Thoracic aorta (tissue), 2 donors: ENCODE measurements at regions not wholly inside any gene's neighbourhood (a gene's known extent, or its start where the extent isn't known, plus 50 kb on each side); places are given as distances from the start of the nearest gene placed in this dataset.
"Not testable (repeated sequence)": the region's sequence is repeated elsewhere in the genome, so short reads cannot be mapped to it uniquely, and the experiment has no call there.

Experiments used
- ATAC-seq: fragments of 150-250 bp; one replicate; pipeline ENCODE4 v1.8.0; 2017; ENCODE audit warnings: low read depth; ENCODE audit not compliant: insufficient number of reproducible peaks, low FRiP score
- DNase-seq: peaks from one replicate; pipeline ENCODE4 v3.0.0-alpha.2; 2020; ENCODE audit warnings: low spot score
- H3K27ac ChIP-seq, 2 donors: fragments of 200-600 bp; sonication (generic); 1 replicate in 1 of 2; 2 replicates in 1 of 2; pipeline ENCODE4 v1.5.1; 2016; ENCODE audit warnings: mild to moderate bottlenecking in 2 of 2, moderate library complexity in 2 of 2
- H3K27me3 ChIP-seq: fragments of 200-600 bp; sonication (generic); replicated peaks from 2 replicates; pipeline ENCODE4 v1.6.0; 2016; ENCODE audit warnings: mild to moderate bottlenecking; ENCODE audit not compliant: insufficient read depth
- H3K36me3 ChIP-seq: fragments of 200-600 bp; sonication (generic); one replicate; pipeline ENCODE4 v1.5.1; 2016
- H3K4me1 ChIP-seq, 2 donors: fragments of 200-600 bp; sonication (generic); 1 replicate in 1 of 2; 2 replicates in 1 of 2; pipeline versions ENCODE4 v1.5.1 to v1.6.0; 2016; ENCODE audit warnings: low read depth in 2 of 2, mild to moderate bottlenecking in 1 of 2; ENCODE audit not compliant: control insufficient read depth in 1 of 2
- H3K4me3 ChIP-seq: fragments of 200-600 bp; sonication (generic); 2 replicates; pipeline ENCODE4 v1.5.1; 2016; ENCODE audit warnings: mild to moderate bottlenecking
- H3K9me3 ChIP-seq: fragments of 200-600 bp; sonication (generic); 2 replicates; pipeline ENCODE4 v1.5.1; 2016
- TF ChIP-seq, protein P1 (sequence below): fragments of 200-600 bp; sonication (generic); IDR thresholded peaks from one replicate; pipeline ENCODE4 v1.5.1; 2019; ENCODE audit warnings: antibody characterized with exemption

DNA sequence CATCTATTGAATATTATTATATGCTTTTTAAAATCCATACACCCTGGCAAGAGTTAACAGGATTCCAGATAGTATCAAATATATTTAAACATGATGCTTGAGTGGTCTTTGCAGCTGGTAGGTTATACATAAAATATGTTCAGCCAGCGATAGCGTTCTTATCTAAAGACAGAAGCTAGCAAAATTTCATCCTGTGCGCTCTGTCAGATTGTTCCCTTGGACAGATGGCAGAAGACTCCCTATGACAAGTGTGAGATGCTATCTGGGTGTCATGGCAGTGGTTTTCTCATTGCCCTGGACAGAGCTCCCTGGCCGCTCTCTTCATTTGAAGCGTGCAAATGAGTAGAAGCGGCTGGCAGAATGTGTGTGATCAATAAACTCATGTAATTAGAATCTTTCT lies 175.2 kb upstream of the SOX14 start:
- no peaks in the 10 kb centered on the region for H3K36me3 ChIP-seq
- H3K9me3 ChIP-seq: no peaks in the 10 kb centered on the region
- no peaks in the 10 kb centered on the region for H3K4me1 ChIP-seq
- H3K4me3 ChIP-seq: no peak overlapping the region
- H3K27me3 ChIP-seq: no peaks in the 10 kb centered on the region
- no peak overlapping the region for H3K27ac ChIP-seq
- TF ChIP-seq, protein P1, sequence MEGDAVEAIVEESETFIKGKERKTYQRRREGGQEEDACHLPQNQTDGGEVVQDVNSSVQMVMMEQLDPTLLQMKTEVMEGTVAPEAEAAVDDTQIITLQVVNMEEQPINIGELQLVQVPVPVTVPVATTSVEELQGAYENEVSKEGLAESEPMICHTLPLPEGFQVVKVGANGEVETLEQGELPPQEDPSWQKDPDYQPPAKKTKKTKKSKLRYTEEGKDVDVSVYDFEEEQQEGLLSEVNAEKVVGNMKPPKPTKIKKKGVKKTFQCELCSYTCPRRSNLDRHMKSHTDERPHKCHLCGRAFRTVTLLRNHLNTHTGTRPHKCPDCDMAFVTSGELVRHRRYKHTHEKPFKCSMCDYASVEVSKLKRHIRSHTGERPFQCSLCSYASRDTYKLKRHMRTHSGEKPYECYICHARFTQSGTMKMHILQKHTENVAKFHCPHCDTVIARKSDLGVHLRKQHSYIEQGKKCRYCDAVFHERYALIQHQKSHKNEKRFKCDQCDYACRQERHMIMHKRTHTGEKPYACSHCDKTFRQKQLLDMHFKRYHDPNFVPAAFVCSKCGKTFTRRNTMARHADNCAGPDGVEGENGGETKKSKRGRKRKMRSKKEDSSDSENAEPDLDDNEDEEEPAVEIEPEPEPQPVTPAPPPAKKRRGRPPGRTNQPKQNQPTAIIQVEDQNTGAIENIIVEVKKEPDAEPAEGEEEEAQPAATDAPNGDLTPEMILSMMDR: no peak
- no peak for ATAC-seq
- no peak for DNase-seq

DNA sequence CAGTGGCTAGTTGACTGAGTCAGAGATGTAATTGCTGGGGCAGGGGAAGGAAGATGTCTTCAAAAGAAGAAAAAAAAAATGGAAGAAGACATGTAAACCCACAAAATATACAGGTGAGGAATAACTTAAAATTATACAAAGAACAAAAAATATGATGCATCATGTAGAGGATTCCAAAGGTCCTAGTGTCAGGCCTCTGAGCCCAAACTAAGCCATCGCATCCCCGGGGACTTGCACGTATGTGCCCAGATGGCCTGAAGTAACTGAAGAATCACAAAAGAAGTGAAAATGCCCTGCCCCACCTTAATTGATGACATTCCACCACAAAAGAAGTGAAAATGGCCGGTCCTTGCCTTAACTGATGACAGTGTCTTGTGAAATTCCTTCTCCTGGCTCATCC lies 168.7 kb upstream of the SOX14 start:
- not testable (repeated sequence) for ATAC-seq, H3K4me3 ChIP-seq, DNase-seq, H3K36me3 ChIP-seq, H3K27ac ChIP-seq, H3K4me1 ChIP-seq, H3K9me3 ChIP-seq, H3K27me3 ChIP-seq

DNA sequence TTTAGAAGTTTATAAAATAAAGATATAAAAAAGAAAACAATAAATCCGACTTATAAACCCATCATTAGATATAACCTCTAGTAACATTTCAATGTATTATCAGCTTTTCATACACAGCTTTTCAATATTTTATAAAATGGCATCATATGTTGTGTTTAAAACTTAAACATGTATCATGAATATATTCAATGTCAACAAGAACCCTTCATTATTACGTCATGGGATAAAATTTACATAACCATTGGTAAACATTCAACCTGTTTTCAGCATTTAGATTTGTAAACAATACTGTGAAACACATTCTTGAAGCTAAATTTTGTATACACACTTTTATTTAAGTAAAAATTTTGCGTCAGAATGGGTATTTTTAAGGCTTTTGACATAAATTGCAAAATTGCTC lies 153.4 kb upstream of the SOX14 start:
- H3K27ac ChIP-seq: no peak overlapping the region
- TF ChIP-seq, protein P1: no peak
- DNase-seq (no peak), ATAC-seq (no peak)
- no peaks in the 10 kb centered on the region for H3K9me3 ChIP-seq
- H3K4me3 ChIP-seq: no peak overlapping the region
- H3K27me3 ChIP-seq: no peaks in the 10 kb centered on the region
- no peaks in the 10 kb centered on the region for H3K4me1 ChIP-seq
- no peaks in the 10 kb centered on the region for H3K36me3 ChIP-seq

DNA sequence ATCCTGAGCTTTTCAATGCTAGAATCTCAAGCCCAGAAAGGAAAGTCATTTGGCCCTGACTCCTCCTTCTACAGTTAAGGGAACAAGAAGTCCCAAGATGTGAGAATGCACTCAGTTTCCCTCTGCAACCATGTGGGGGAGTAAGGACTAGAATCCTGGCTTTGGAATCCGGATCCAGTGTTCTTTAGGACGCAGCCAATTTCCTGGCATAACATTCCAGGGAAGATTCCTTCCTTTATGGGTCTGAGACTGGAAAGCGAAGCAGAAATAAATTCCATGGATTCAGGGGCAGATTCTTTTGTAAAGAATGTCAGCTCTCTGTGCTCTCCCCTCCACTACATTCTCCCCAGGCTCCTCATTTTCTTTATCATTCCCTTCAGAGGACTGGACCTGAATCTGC lies 151.8 kb upstream of the SOX14 start:
- no peaks in the 10 kb centered on the region for H3K36me3 ChIP-seq
- H3K9me3 ChIP-seq: no peaks in the 10 kb centered on the region
- no peak for ATAC-seq
- H3K27me3 ChIP-seq: no peaks in the 10 kb centered on the region
- DNase-seq: no peak
- no peak overlapping the region for H3K27ac ChIP-seq
- H3K4me1 ChIP-seq: no peaks in the 10 kb centered on the region
- H3K4me3 ChIP-seq: no peak overlapping the region
- TF ChIP-seq, protein P1: no peak

DNA sequence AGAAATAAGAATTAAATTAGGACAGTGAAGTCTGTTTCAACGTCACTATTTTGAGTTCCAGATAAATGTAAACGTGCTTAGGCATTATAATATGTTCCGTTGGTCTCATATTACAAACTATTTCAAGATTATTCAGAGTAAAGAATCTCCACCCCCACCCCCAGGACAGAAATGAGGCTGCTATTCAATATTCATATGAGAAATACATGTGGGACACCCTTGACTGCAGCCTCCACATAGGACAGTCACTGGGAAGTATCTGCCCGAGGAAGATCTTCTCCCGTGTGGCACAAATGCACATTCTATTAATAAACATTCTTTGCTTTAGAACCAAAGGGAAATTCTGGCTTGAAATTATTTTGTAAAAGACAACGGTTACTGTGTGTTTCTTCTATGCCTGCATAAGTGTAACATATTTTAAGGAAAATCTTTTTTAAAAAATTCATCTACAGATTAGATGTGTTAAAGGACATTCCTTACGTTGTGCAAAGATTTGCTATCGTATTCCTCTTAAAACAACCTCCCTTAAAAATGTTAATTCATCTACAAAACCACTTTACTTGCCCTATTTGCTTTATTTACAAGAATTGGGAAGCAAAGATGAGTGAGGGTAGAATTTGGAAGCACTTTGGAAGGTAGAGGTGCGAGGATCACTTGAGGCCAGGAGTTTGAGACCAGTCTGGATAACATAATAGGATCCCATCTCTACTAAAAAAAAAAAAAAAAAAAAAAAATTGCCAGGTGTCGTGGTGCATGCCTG lies 148.3 kb upstream of the SOX14 start:
- Histone ChIP-seq H3K36me3 (no peaks in the 10 kb centered on the region), H3K9me3 (no peaks in the 10 kb centered on the region), H3K27me3 (no peaks in the 10 kb centered on the region), H3K4me3 (no peak overlapping the region), H3K4me1 (no peaks in the 10 kb centered on the region), H3K27ac (no peak overlapping the region)
- no peak for ATAC-seq
- no peak for DNase-seq
- TF ChIP-seq, protein P1: no peak
